Testis (tissue), 2 donors: ENCODE measurements at regions not wholly inside any gene's neighbourhood (a gene's known extent, or its start where the extent isn't known, plus 50 kb on each side); places are given as distances from the start of the nearest gene placed in this dataset.

ENCODE experiments used
- DNase-seq: peaks from one replicate; pipeline ENCODE4 v3.0.0-alpha.2; 2019
- H3K27ac ChIP-seq, 2 donors: fragments of 200-600 bp; sonication (generic); one replicate each; pipeline ENCODE4 v1.5.1; 2019
- H3K27me3 ChIP-seq: fragments of 200-600 bp; sonication (generic); one replicate; pipeline ENCODE4 v1.5.1; 2019
- H3K36me3 ChIP-seq: fragments of 200-600 bp; sonication (generic); one replicate; pipeline ENCODE4 v1.5.1; 2017; ENCODE audit warnings: low read depth; ENCODE audit errors: missing control alignments
- H3K4me1 ChIP-seq: fragments of 200-600 bp; sonication (generic); one replicate; pipeline ENCODE4 v1.5.1; 2019
- H3K4me3 ChIP-seq, 2 donors: fragments of 200-600 bp; sonication (generic); one replicate each; pipeline ENCODE4 v1.5.1; 2017 to 2019
- H3K9me3 ChIP-seq: fragments of 200-600 bp; sonication (generic); one replicate; pipeline ENCODE4 v1.5.1; 2017
- POLR2A ChIP-seq: fragments of 450-650 bp; IDR thresholded peaks from one replicate; pipeline ENCODE4 v1.6.1; 2017; ENCODE audit warnings: antibody characterized with exemption, mild to moderate bottlenecking, moderate library complexity
- WGBS, 2 donors: methylation state at CpG; one replicate each; pipeline ENCODE4 v1.1.5; 2018; 5-methylcytosine and 5-hydroxymethylcytosine counted together
- intact Hi-C: fragments of 100-400 bp; cut with DNase I; formaldehyde crosslinking; loops from one replicate; pipeline ENCODE4 v1.15.1; 2023; ENCODE audit warnings: low total_unique reads
- TF ChIP-seq, protein P1 (sequence below), 3 experiments: fragments of 450-650 bp in 2 of 3; fragments of 200-600 bp in 1 of 3; sonication (generic) in 1 of 3; IDR thresholded peaks; one replicate each; pipeline ENCODE4 v1.5.1; 2016 to 2019; ENCODE audit warnings: antibody characterized with exemption in 3 of 3, mild to moderate bottlenecking in 2 of 3, moderate library complexity in 1 of 3

- TF ChIP-seq POLR2A: no peak
- TF ChIP-seq, protein P1, sequence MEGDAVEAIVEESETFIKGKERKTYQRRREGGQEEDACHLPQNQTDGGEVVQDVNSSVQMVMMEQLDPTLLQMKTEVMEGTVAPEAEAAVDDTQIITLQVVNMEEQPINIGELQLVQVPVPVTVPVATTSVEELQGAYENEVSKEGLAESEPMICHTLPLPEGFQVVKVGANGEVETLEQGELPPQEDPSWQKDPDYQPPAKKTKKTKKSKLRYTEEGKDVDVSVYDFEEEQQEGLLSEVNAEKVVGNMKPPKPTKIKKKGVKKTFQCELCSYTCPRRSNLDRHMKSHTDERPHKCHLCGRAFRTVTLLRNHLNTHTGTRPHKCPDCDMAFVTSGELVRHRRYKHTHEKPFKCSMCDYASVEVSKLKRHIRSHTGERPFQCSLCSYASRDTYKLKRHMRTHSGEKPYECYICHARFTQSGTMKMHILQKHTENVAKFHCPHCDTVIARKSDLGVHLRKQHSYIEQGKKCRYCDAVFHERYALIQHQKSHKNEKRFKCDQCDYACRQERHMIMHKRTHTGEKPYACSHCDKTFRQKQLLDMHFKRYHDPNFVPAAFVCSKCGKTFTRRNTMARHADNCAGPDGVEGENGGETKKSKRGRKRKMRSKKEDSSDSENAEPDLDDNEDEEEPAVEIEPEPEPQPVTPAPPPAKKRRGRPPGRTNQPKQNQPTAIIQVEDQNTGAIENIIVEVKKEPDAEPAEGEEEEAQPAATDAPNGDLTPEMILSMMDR (IDR thresholded peaks at IDR 0.05): no peak
- WGBS, 2 donors: 97 to 100% methylated on average over 2 of the region's 2 CpGs
- Histone ChIP-seq H3K4me1 (no peaks in the 10 kb centered on the region), H3K36me3 (no peaks in the 10 kb centered on the region), H3K4me3 (no peak overlapping the region), H3K27ac (no peak overlapping the region), H3K27me3 (no peaks in the 10 kb centered on the region), H3K9me3 (no peaks in the 10 kb centered on the region)
- intact Hi-C loops: no loop called here
- no peak for DNase-seq
Measured at GRCh38 chr6:8739454-8739853, 304.1 kb upstream of the SLC35B3 start.

DNA sequence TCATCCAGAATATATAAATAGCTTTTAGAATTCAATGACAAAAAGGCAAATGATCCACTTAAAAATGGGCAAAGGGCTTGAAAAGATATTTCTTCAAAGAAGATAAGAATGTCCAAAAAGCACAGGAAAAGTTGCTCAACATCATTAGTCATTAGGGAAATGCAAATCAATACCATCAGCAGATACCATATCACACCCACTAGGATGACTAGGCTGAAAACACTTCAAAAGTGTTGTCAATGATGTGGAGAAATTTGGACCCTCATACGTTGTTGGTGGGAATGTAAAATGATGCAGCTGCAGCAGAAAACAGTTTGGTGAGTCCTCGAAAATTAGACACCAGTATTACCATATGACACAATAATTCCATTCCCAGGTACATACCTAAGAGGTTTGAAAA is 303.6 kb upstream of the SLC35B3 start:
- intact Hi-C loops: no loop called here
- H3K4me3 ChIP-seq: no peak overlapping the region
- no peaks in the 10 kb centered on the region for H3K36me3 ChIP-seq
- H3K4me1 ChIP-seq: no peaks in the 10 kb centered on the region
- WGBS, 2 donors: 80 to 88% methylated on average over 2 of the region's 2 CpGs
- H3K27ac ChIP-seq: no peak overlapping the region
- DNase-seq: no peak
- no peaks in the 10 kb centered on the region for H3K27me3 ChIP-seq
- no peak for TF ChIP-seq POLR2A
- TF ChIP-seq, protein P1 (IDR thresholded peaks at IDR 0.05): no peak
- H3K9me3 ChIP-seq: no peaks in the 10 kb centered on the region

DNA sequence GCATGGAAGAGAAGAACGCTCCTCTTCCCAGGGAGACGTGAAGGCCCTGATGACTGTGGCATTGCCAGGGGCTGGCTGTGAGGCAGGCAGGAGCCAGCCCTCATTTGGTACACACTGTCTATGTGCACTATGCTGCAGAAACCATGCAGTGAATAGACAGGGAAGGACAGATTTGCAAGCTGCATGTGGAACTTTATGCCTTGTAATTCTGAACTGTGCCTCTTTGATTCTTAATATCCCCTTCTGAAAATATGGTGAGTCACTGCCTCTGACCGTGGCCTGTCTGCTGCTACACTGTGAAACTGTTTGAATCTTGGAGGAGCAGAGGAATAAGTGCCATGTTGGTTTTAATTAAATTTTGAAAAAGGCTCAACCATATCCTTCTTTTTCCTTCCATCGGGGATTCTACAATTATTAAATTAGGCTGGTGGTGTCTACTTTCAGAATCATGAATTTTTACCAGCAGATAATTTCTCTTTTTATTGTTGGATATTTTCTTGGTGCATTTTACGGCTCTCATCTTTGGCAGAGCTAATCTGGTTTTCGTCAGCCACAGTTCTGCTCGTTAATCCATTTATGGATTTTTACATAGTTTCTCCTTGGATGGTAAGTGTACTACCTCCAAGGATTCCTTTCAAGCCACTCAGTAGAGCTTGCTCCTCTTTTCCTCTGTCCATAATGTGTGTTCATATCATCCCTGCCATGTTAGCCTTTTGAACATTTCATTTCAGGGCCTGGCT is 301.0 kb upstream of the SLC35B3 start:
- Histone ChIP-seq H3K4me3 (no peak overlapping the region), H3K27me3 (no peaks in the 10 kb centered on the region), H3K9me3 (no peaks in the 10 kb centered on the region), H3K27ac (no peak overlapping the region), H3K36me3 (no peaks in the 10 kb centered on the region), H3K4me1 (no peaks in the 10 kb centered on the region)
- no peak for DNase-seq
- intact Hi-C loops: no loop called here
- 77 to 78% methylated on average over 7 of the region's 7 CpGs for WGBS, 2 donors
- TF ChIP-seq POLR2A: no peak
- TF ChIP-seq, protein P1 (IDR thresholded peaks at IDR 0.05): no peak

DNA sequence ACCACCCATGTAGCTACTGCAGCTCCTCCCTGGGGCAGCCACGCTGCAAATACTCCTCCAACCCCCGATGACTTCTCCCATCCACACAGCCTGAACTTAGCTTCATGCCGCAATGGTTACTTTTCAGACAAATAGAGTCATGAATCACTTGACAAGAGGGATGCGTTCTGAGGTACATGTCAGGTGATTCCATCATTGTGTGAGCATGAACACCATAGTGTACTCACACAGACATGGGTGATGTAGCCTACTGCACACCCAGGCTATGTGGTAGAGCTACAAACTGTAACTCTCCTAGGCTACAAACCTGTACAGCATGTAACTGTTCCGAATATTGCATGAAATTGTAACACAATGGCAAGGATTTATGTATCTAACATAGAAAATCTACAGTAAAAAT is 298.5 kb upstream of the SLC35B3 start:
- no peaks in the 10 kb centered on the region for H3K36me3 ChIP-seq
- no peaks in the 10 kb centered on the region for H3K4me1 ChIP-seq
- WGBS, 2 donors: 86 to 92% methylated on average over 5 of the region's 5 CpGs
- no peak for DNase-seq
- no peaks in the 10 kb centered on the region for H3K9me3 ChIP-seq
- no peak overlapping the region for H3K4me3 ChIP-seq
- H3K27ac ChIP-seq: no peak overlapping the region
- intact Hi-C loops: no loop called here
- TF ChIP-seq POLR2A: no peak
- TF ChIP-seq, protein P1 (IDR thresholded peaks at IDR 0.05): no peak
- no peaks in the 10 kb centered on the region for H3K27me3 ChIP-seq

GRCh38 chr6:8731874-8732273 is 296.5 kb upstream of the SLC35B3 start:
- intact Hi-C loops: no loop called here
- Histone ChIP-seq H3K27me3 (no peaks in the 10 kb centered on the region), H3K4me3 (no peak overlapping the region), H3K9me3 (no peaks in the 10 kb centered on the region), H3K36me3 (no peaks in the 10 kb centered on the region), H3K27ac (no peak overlapping the region), H3K4me1 (no peaks in the 10 kb centered on the region)
- 82 to 85% methylated on average over 2 of the region's 2 CpGs for WGBS, 2 donors
- TF ChIP-seq, protein P1 (IDR thresholded peaks at IDR 0.05): no peak
- no peak for TF ChIP-seq POLR2A
- no peak for DNase-seq
